ENCODE measurements at regions not wholly inside any gene's neighbourhood (a gene's known extent, or its start where the extent isn't known, plus 50 kb on each side); places are given as distances from the start of the nearest gene placed in this dataset.

GRCh38 chr1:191609305-191609704, 549.0 kb upstream of the RGS18 start:
- no peak for DNase-seq

- no peak for DNase-seq
Observed at GRCh38 chr1:191615101-191615821, 543.0 kb upstream of the RGS18 start.

GRCh38 chr1:191618181-191618580, 540.1 kb upstream of the RGS18 start:
- no peak for DNase-seq

- DNase-seq: no peak
Observed at GRCh38 chr1:191620883-191621282, 537.4 kb upstream of the RGS18 start.

GRCh38 chr1:191624044-191624443, 534.2 kb upstream of the RGS18 start:
- DNase-seq: no peak

- DNase-seq: no peak
Observed at GRCh38 chr1:191629836-191630235, 528.4 kb upstream of the RGS18 start.

GRCh38 chr1:191634801-191635508, 523.3 kb upstream of the RGS18 start:
- DNase-seq: no peak

- no peak for DNase-seq
Observed at GRCh38 chr1:191636345-191636744, 521.9 kb upstream of the RGS18 start.

GRCh38 chr1:191641420-191642260, 516.6 kb upstream of the RGS18 start:
- DNase-seq: no peak

- DNase-seq: no peak
Observed at GRCh38 chr1:191643060-191643459, 515.2 kb upstream of the RGS18 start.

- DNase-seq: no peak
Observed at GRCh38 chr1:191648939-191649338, 509.3 kb upstream of the RGS18 start.

- DNase-seq: no peak
Observed at GRCh38 chr1:191662051-191662450, 496.2 kb upstream of the RGS18 start.

GRCh38 chr1:191662746-191663145, 495.5 kb upstream of the RGS18 start:
- DNase-seq: no peak

- no peak for DNase-seq
Observed at GRCh38 chr1:191668525-191668924, 489.7 kb upstream of the RGS18 start.

GRCh38 chr1:191669629-191670028, 488.6 kb upstream of the RGS18 start:
- no peak for DNase-seq

- DNase-seq: no peak
Observed at GRCh38 chr1:191671236-191671635, 487.0 kb upstream of the RGS18 start.

- DNase-seq: no peak
Observed at GRCh38 chr1:191674626-191675179, 483.6 kb upstream of the RGS18 start.

GRCh38 chr1:191675856-191676783, 482.1 kb upstream of the RGS18 start:
- no peak for DNase-seq

- DNase-seq: no peak
Observed at GRCh38 chr1:191685669-191686068, 472.6 kb upstream of the RGS18 start.

- DNase-seq: no peak
Observed at GRCh38 chr1:191687721-191688120, 470.5 kb upstream of the RGS18 start.

- no peak for DNase-seq
Observed at GRCh38 chr1:191690931-191691330, 467.3 kb upstream of the RGS18 start.

- DNase-seq: no peak
Observed at GRCh38 chr1:191693797-191694196, 464.5 kb upstream of the RGS18 start.

All from NCI-H1092 (cell line).